ENCODE measurements at regions not wholly inside any gene's neighbourhood (a gene's known extent, or its start where the extent isn't known, plus 50 kb on each side); places are given as distances from the start of the nearest gene placed in this dataset.
A peak's percentile ranks its signal among the peaks of the same experiment; 100 is the strongest.

DNA sequence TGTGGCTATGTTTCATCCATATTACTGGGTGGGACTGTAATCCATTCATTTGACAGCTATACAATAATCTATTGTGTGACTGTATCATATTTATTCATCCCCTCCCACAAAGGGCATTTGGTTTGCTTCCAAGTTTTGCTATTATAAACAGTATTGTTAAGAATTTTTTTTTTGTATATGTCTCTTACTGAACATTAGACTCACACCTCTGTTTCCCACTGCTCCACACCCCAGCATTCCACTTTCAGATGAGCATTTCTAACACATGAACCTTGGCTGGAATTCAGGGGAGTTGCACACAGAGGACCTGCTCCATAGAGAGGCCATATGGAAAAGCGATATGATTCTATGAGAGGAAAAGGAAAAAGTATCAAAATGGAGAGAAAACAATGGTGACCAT lies 81.6 kb upstream of the DKK2 start:
- no peaks in the 10 kb centered on the region for H3K9me3 ChIP-seq (ENCODE audit: severe bottlenecking)
- no peaks in the 10 kb centered on the region for H3K27me3 ChIP-seq (ENCODE audit: insufficient read depth, low read depth, severe bottlenecking)
- TF ChIP-seq CTCF (IDR thresholded peaks at IDR 0.05; ENCODE audit: low read depth, low read length): no peak
- H3K4me3 ChIP-seq (ENCODE audit: low read depth, low read length): no peak overlapping the region
- no peak overlapping the region for H3K27ac ChIP-seq
- no peaks in the 10 kb centered on the region for H3K36me3 ChIP-seq
- no peak for DNase-seq

- peaks cover 3% of the 10 kb centered on the region for H3K9me3 ChIP-seq (ENCODE audit: severe bottlenecking)
- no peak for DNase-seq
- no peak for TF ChIP-seq CTCF (IDR thresholded peaks at IDR 0.05; ENCODE audit: low read depth, low read length)
- H3K27ac ChIP-seq: no peak overlapping the region
- no peaks in the 10 kb centered on the region for H3K36me3 ChIP-seq
- H3K27me3 ChIP-seq (ENCODE audit: insufficient read depth, low read depth, severe bottlenecking): no peaks in the 10 kb centered on the region
- H3K4me3 ChIP-seq (ENCODE audit: low read depth, low read length): no peak overlapping the region
Observed at GRCh38 chr4:107115185-107115847, 79.2 kb upstream of the DKK2 start.

- no peak for TF ChIP-seq CTCF (IDR thresholded peaks at IDR 0.05; ENCODE audit: low read depth, low read length)
- H3K9me3 ChIP-seq (ENCODE audit: severe bottlenecking): peaks cover 3% of the 10 kb centered on the region
- H3K4me3 ChIP-seq (ENCODE audit: low read depth, low read length): no peak overlapping the region
- no peak for DNase-seq
- no peak overlapping the region for H3K27ac ChIP-seq
- no peaks in the 10 kb centered on the region for H3K27me3 ChIP-seq (ENCODE audit: insufficient read depth, low read depth, severe bottlenecking)
- H3K36me3 ChIP-seq: no peaks in the 10 kb centered on the region
Observed at GRCh38 chr4:107114059-107114458, 77.9 kb upstream of the DKK2 start.

DNA sequence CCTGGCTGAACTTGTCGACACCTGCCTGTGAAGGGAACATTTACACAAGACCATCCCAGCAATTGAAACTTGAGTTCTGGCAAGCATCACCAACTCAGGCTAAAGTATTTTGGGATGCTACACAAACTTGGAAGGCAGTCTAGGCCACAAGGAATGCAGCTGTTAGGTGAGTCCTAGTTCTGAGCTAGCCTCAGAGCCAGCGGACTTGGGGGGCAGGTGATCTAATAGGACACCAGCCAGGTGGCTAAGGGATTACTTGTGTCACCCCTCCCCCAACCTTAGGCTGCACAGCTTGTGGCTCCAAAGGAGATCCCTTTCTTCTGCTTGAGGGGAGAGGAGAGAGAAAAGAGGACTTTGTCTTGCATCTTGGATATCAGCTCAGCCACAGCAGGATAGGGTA lies 62.3 kb upstream of the DKK2 start:
- peak overlapping the region; percentile 70 for H3K27ac ChIP-seq
- no peaks in the 10 kb centered on the region for H3K27me3 ChIP-seq (ENCODE audit: insufficient read depth, low read depth, severe bottlenecking)
- DNase-seq: peak; percentile 83
- H3K36me3 ChIP-seq: no peaks in the 10 kb centered on the region
- H3K4me3 ChIP-seq (ENCODE audit: low read depth, low read length): no peak overlapping the region
- no peak for TF ChIP-seq CTCF (IDR thresholded peaks at IDR 0.05; ENCODE audit: low read depth, low read length)
- H3K9me3 ChIP-seq (ENCODE audit: severe bottlenecking): no peaks in the 10 kb centered on the region

GRCh38 chr4:107094976-107095375 lies 58.9 kb upstream of the DKK2 start:
- Histone ChIP-seq H3K27me3 (ENCODE audit: insufficient read depth, low read depth, severe bottlenecking) (no peaks in the 10 kb centered on the region), H3K9me3 (ENCODE audit: severe bottlenecking) (no peaks in the 10 kb centered on the region), H3K27ac (peak overlapping the region; percentile 27), H3K4me3 (ENCODE audit: low read depth, low read length) (no peak overlapping the region), H3K36me3 (no peaks in the 10 kb centered on the region)
- peak; percentile 61 for DNase-seq
- no peak for TF ChIP-seq CTCF (IDR thresholded peaks at IDR 0.05; ENCODE audit: low read depth, low read length)

DNA sequence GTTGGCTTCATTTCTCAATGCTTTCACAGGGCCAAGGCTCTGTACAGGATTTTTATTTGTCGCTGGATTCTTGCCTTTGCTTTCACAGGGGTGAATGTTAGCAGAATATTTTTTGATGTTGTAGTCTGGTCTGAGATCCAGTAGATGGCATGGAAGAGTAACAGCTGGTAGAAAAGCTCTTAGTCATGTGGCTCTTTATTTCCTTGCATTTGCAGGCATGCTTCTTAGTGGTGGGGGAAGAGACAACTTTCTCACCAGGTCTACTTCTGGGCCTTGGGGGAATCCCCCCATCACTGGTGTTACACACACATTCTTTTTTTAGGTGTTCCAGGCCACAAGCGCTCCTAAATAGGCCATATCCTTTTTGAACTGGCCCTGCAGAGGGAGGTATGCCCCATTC lies 58.2 kb upstream of the DKK2 start:
- Histone ChIP-seq H3K9me3 (ENCODE audit: severe bottlenecking) (no peaks in the 10 kb centered on the region), H3K27me3 (ENCODE audit: insufficient read depth, low read depth, severe bottlenecking) (no peaks in the 10 kb centered on the region), H3K27ac (peak overlapping the region; percentile 27; the same call in 1 of the 2 replicates), H3K36me3 (no peaks in the 10 kb centered on the region), H3K4me3 (ENCODE audit: low read depth, low read length) (no peak overlapping the region)
- peak; percentile 69 for TF ChIP-seq CTCF (IDR thresholded peaks at IDR 0.05; ENCODE audit: low read depth, low read length)
- no peak for DNase-seq
